ENCODE measurements at regions not wholly inside any gene's neighbourhood (a gene's known extent, or its start where the extent isn't known, plus 50 kb on each side); places are given as distances from the start of the nearest gene placed in this dataset.

- no peak for DNase-seq (ENCODE audit: extremely low read depth, low read depth)
- H3K4me3 ChIP-seq (replicated peaks; ENCODE audit: low read depth, low read length): no peak overlapping the region
- TF ChIP-seq CTCF (IDR thresholded peaks at IDR 0.05; ENCODE audit: low read depth, low read length, missing control alignments): no peak
These were observed 630.5 kb downstream of the TDRD15 start for GRCh38 chr2:21754164-21754788.

- DNase-seq (ENCODE audit: extremely low read depth, low read depth): no peak
- H3K4me3 ChIP-seq (replicated peaks; ENCODE audit: low read depth, low read length): no peak overlapping the region
- no peak for TF ChIP-seq CTCF (IDR thresholded peaks at IDR 0.05; ENCODE audit: low read depth, low read length, missing control alignments)
These were observed 634.1 kb downstream of the TDRD15 start for GRCh38 chr2:21757805-21758430.

GRCh38 chr2:21759819-21760218, 636.1 kb downstream of the TDRD15 start:
- DNase-seq (ENCODE audit: extremely low read depth, low read depth): no peak
- no peak for TF ChIP-seq CTCF (IDR thresholded peaks at IDR 0.05; ENCODE audit: low read depth, low read length, missing control alignments)
- H3K4me3 ChIP-seq (replicated peaks; ENCODE audit: low read depth, low read length): no peak overlapping the region

GRCh38 chr2:21761361-21761760, 637.6 kb downstream of the TDRD15 start:
- H3K4me3 ChIP-seq (replicated peaks; ENCODE audit: low read depth, low read length): no peak overlapping the region

GRCh38 chr2:21763501-21763900, 639.7 kb downstream of the TDRD15 start:
- no peak for TF ChIP-seq CTCF (IDR thresholded peaks at IDR 0.05; ENCODE audit: low read depth, low read length, missing control alignments)
- no peak for DNase-seq (ENCODE audit: extremely low read depth, low read depth)
- no peak overlapping the region for H3K4me3 ChIP-seq (replicated peaks; ENCODE audit: low read depth, low read length)

More at GRCh38 chr2:21761361-21761760, 637.6 kb downstream of the TDRD15 start:
- TF ChIP-seq CTCF (IDR thresholded peaks at IDR 0.05; ENCODE audit: low read depth, low read length, missing control alignments): no peak
- no peak for DNase-seq (ENCODE audit: extremely low read depth, low read depth)

- DNase-seq (ENCODE audit: extremely low read depth, low read depth): no peak
- no peak for TF ChIP-seq CTCF (IDR thresholded peaks at IDR 0.05; ENCODE audit: low read depth, low read length, missing control alignments)
- no peak overlapping the region for H3K4me3 ChIP-seq (replicated peaks; ENCODE audit: low read depth, low read length)
These were observed 647.0 kb downstream of the TDRD15 start for GRCh38 chr2:21770787-21771186.

All from HFF-Myc (cell line).